ENCODE measurements at regions not wholly inside any gene's neighbourhood (a gene's known extent, or its start where the extent isn't known, plus 50 kb on each side); places are given as distances from the start of the nearest gene placed in this dataset.

DNA sequence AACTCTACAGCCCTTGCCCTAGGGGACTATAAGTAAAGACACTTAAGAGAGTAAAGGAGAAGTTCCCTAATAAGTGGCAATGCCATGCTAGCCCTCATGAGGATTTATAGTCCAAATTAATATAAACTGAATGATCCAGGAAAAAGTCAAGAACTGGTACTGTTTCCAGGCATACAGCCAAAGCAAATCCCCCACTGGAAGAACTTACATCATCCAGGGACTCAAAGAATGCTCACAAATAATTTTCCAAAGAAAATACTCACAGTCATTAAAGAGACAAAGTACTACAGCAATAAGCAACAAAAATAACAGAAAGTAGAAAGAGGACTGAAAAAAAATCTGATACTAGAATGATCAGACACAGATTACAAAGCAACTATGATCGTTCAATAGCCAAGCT, 79.7 kb upstream of the RAP1B start:
- no peak for TF ChIP-seq POLR2A (IDR thresholded peaks at IDR 0.05)
- TF ChIP-seq, protein P1, sequence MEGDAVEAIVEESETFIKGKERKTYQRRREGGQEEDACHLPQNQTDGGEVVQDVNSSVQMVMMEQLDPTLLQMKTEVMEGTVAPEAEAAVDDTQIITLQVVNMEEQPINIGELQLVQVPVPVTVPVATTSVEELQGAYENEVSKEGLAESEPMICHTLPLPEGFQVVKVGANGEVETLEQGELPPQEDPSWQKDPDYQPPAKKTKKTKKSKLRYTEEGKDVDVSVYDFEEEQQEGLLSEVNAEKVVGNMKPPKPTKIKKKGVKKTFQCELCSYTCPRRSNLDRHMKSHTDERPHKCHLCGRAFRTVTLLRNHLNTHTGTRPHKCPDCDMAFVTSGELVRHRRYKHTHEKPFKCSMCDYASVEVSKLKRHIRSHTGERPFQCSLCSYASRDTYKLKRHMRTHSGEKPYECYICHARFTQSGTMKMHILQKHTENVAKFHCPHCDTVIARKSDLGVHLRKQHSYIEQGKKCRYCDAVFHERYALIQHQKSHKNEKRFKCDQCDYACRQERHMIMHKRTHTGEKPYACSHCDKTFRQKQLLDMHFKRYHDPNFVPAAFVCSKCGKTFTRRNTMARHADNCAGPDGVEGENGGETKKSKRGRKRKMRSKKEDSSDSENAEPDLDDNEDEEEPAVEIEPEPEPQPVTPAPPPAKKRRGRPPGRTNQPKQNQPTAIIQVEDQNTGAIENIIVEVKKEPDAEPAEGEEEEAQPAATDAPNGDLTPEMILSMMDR (IDR thresholded peaks at IDR 0.05): no peak
